HG03066 (cell line): ENCODE measurements at regions not wholly inside any gene's neighbourhood (a gene's known extent, or its start where the extent isn't known, plus 50 kb on each side); places are given as distances from the start of the nearest gene placed in this dataset.
"Not testable (repeated sequence)": the region's sequence is repeated elsewhere in the genome, so short reads cannot be mapped to it uniquely, and the experiment has no call there.

Source experiments
- ATAC-seq: cut with Tn5 transposase; IDR thresholded peaks from one replicate; pipeline ENCODE4 v1.9.1; 2021; ENCODE audit warnings: low read depth; ENCODE audit not compliant: unreplicated experiment

- ATAC-seq, result no peak
These were observed 50.4 kb upstream of the SOD1 start for GRCh38 chr21:31609081-31609480.

- ATAC-seq, result no peak
These were observed 51.7 kb upstream of the SOD1 start for GRCh38 chr21:31607791-31608190.

- no peak for ATAC-seq
These were observed 53.2 kb upstream of the SOD1 start for GRCh38 chr21:31606081-31606874.

- no peak for ATAC-seq
These were observed 54.8 kb upstream of the SOD1 start for GRCh38 chr21:31604591-31605190.

- no peak for ATAC-seq
These were observed 59.9 kb upstream of the SOD1 start for GRCh38 chr21:31599563-31599962.

GRCh38 chr21:31599013-31599412 lies 60.5 kb upstream of the SOD1 start:
- ATAC-seq, result no peak

- no peak for ATAC-seq
These were observed 61.8 kb upstream of the SOD1 start for GRCh38 chr21:31597683-31598082.

GRCh38 chr21:31596055-31596454 lies 63.4 kb upstream of the SOD1 start:
- no peak for ATAC-seq

- no peak for ATAC-seq
These were observed 64.8 kb upstream of the SOD1 start for GRCh38 chr21:31594726-31595125.

- ATAC-seq, result no peak
These were observed 65.2 kb upstream of the SOD1 start for GRCh38 chr21:31594279-31594678.

GRCh38 chr21:31592963-31593560 lies 66.4 kb upstream of the SOD1 start:
- ATAC-seq, result no peak

GRCh38 chr21:31592516-31592915 lies 67.0 kb upstream of the SOD1 start:
- ATAC-seq, result no peak

GRCh38 chr21:31589820-31590219 lies 69.7 kb upstream of the SOD1 start:
- no peak for ATAC-seq

- no peak for ATAC-seq
These were observed 73.4 kb upstream of the SOD1 start for GRCh38 chr21:31586118-31586517.

GRCh38 chr21:31583937-31584336 lies 75.6 kb upstream of the SOD1 start:
- not testable (repeated sequence) for ATAC-seq

GRCh38 chr21:31583498-31583897 lies 76.0 kb upstream of the SOD1 start:
- no peak for ATAC-seq

GRCh38 chr21:31580866-31581276 lies 78.6 kb upstream of the SOD1 start:
- ATAC-seq, result no peak

GRCh38 chr21:31577271-31577670 lies 82.2 kb upstream of the SOD1 start:
- no peak for ATAC-seq

GRCh38 chr21:31576428-31576827 lies 83.1 kb upstream of the SOD1 start:
- ATAC-seq, result no peak

- ATAC-seq, result no peak
These were observed 86.3 kb upstream of the SOD1 start for GRCh38 chr21:31573217-31573616.

- ATAC-seq, result no peak
These were observed 87.6 kb upstream of the SOD1 start for GRCh38 chr21:31571879-31572278.
